ENCODE measurements at regions not wholly inside any gene's neighbourhood (a gene's known extent, or its start where the extent isn't known, plus 50 kb on each side); places are given as distances from the start of the nearest gene placed in this dataset.

DNA sequence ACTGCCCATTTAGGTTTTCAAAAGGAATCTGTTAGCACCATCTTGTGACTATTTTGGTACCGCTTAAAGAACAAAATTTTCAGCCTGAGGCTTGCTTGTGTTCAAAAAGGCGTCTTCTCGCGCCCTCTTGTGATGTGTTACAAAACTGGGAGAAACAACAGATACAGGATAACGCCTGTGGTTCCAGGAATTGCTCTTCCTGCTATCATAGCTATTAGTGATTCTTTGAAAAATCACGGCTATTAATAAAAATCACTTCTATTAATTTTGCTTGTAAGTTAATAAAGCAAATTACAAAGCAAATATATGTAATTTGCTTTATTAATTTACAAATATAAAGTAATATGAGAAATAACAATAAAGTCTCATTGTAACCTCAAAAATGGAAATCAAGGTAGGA, 82.2 kb upstream of the ABCD3 start:
- Mint-ChIP-seq H3K27me3 (ENCODE audit: low read depth) (peaks cover 22% of the 10 kb centered on the region), H3K9me3 (no peaks in the 10 kb centered on the region), H3K4me1 (ENCODE audit: low read depth) (peaks cover 36% of the 10 kb centered on the region), H3K27ac (no peak overlapping the region), H3K4me3 (no peak overlapping the region), H3K36me3 (ENCODE audit: insufficient read depth in 2 of 2) (no peaks in the 10 kb centered on the region)
- ATAC-seq (replicated peaks in 1 of 2), result peak; percentile 46 to 54
- DNase-seq, result peak; percentile 28 to 35

DNA sequence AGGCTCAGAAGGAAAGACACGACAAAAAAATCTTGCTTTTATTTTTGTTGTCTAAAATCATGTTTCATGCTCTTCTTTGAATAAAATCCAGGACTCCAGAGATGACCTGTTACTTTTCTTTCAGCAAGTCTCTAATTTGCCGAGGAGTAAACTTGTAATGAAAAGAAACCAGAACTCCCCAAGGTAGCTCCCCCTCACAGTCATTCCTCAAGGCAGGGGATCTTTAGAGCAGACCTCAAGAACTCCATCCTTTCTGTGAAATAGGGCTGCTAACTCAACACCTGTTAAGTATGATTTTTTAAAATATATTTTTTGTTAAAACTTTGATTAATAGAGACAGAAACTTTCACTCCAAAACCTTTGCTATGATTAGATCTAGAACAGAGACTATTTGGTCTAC, 82.7 kb upstream of the ABCD3 start:
- no peak overlapping the region for H3K27ac Mint-ChIP-seq
- ATAC-seq (replicated peaks in 1 of 2), result peak; percentile 47 to 51
- H3K36me3 Mint-ChIP-seq (ENCODE audit: insufficient read depth in 2 of 2), result no peaks in the 10 kb centered on the region
- H3K4me3 Mint-ChIP-seq, result peak overlapping the region in 1 of 2 donors; percentile 22
- no peaks in the 10 kb centered on the region for H3K9me3 Mint-ChIP-seq
- peaks cover 38% of the 10 kb centered on the region for H3K4me1 Mint-ChIP-seq (ENCODE audit: low read depth)
- peaks cover 26% of the 10 kb centered on the region for H3K27me3 Mint-ChIP-seq (ENCODE audit: low read depth)
- no peak for DNase-seq

- no peaks in the 10 kb centered on the region for H3K36me3 Mint-ChIP-seq (ENCODE audit: insufficient read depth in 2 of 2)
- no peak overlapping the region for H3K27ac Mint-ChIP-seq
- ATAC-seq (replicated peaks in 1 of 2) (peak; percentile 68 to 72), DNase-seq (no peak)
- peak overlapping the region in 1 of 2 donors; percentile 28 for H3K4me3 Mint-ChIP-seq
- H3K4me1 Mint-ChIP-seq (ENCODE audit: low read depth), result peaks cover 41% of the 10 kb centered on the region
- peaks cover 28% of the 10 kb centered on the region for H3K27me3 Mint-ChIP-seq (ENCODE audit: low read depth)
- H3K9me3 Mint-ChIP-seq, result no peaks in the 10 kb centered on the region
Observed at GRCh38 chr1:94334764-94335163, 83.4 kb upstream of the ABCD3 start.

GRCh38 chr1:94332952-94333351, 85.2 kb upstream of the ABCD3 start:
- no peaks in the 10 kb centered on the region for H3K36me3 Mint-ChIP-seq (ENCODE audit: insufficient read depth in 2 of 2)
- H3K4me1 Mint-ChIP-seq (ENCODE audit: low read depth), result peaks cover 31% of the 10 kb centered on the region
- peak; percentile 39 to 49 for ATAC-seq (replicated peaks in 1 of 2)

GRCh38 chr1:94332516-94332915, 85.7 kb upstream of the ABCD3 start:
- H3K27me3 Mint-ChIP-seq (ENCODE audit: low read depth), result peaks cover 42% of the 10 kb centered on the region
- no peak overlapping the region for H3K4me3 Mint-ChIP-seq
- no peaks in the 10 kb centered on the region for H3K9me3 Mint-ChIP-seq
- no peak for DNase-seq
- ATAC-seq (replicated peaks in 1 of 2), result no peak
- no peaks in the 10 kb centered on the region for H3K36me3 Mint-ChIP-seq (ENCODE audit: insufficient read depth in 2 of 2)
- H3K27ac Mint-ChIP-seq, result no peak overlapping the region
- peaks cover 28% of the 10 kb centered on the region for H3K4me1 Mint-ChIP-seq (ENCODE audit: low read depth)

More at GRCh38 chr1:94332952-94333351, 85.2 kb upstream of the ABCD3 start:
- no peak for DNase-seq
- no peak overlapping the region for H3K4me3 Mint-ChIP-seq
- H3K27me3 Mint-ChIP-seq (ENCODE audit: low read depth), result peaks cover 39% of the 10 kb centered on the region
- H3K9me3 Mint-ChIP-seq, result no peaks in the 10 kb centered on the region
- no peak overlapping the region for H3K27ac Mint-ChIP-seq

DNA sequence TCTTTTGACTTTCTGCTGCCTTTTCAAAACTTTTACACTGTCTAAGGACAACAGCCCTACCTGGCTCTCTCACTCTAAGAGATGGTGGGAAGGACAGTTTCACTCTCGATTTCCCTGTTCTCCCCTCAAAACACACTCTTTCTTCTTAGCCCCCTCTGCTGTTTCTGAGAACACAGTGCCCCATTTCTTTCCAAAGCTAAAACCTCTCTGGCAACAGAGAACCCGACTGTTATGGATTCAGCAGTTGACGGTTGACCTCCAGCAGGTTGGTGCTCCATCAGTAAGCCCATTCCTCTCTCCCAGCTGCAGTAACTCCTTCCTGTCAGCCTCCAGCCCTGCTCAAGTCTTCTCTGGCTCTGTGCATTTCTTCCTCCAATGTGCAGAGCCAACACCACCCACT, 88.2 kb upstream of the ABCD3 start:
- DNase-seq, result no peak
- Mint-ChIP-seq H3K4me1 (ENCODE audit: low read depth) (peaks cover 17% of the 10 kb centered on the region), H3K4me3 (no peak overlapping the region), H3K9me3 (no peaks in the 10 kb centered on the region), H3K36me3 (ENCODE audit: insufficient read depth in 2 of 2) (no peaks in the 10 kb centered on the region), H3K27ac (no peak overlapping the region), H3K27me3 (ENCODE audit: low read depth) (peaks cover 64% of the 10 kb centered on the region)
- ATAC-seq (replicated peaks in 1 of 2), result no peak

DNA sequence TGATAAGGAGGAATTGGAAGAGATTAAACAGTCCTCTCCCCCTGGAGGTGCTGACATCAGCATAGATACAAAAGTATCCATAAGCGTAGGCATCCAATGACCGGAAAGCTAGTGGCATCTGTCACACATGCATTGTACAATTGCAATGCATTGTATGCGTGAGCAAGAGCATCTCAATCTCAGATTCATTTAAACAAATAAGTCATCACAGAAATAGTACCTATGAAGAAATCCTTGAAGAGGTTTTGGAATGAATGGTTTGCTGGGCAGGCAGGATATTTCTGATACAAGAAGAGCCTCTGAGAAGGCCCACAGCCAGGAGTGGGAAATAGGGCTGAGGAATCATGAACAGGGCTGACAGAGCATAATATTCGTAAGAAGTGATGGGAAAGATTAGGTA, 88.9 kb upstream of the ABCD3 start:
- H3K9me3 Mint-ChIP-seq, result no peaks in the 10 kb centered on the region
- ATAC-seq (replicated peaks in 1 of 2) (no peak), DNase-seq (no peak)
- H3K4me3 Mint-ChIP-seq, result no peak overlapping the region
- H3K27ac Mint-ChIP-seq, result no peak overlapping the region
- no peaks in the 10 kb centered on the region for H3K36me3 Mint-ChIP-seq (ENCODE audit: insufficient read depth in 2 of 2)
- H3K4me1 Mint-ChIP-seq (ENCODE audit: low read depth), result peaks cover 13% of the 10 kb centered on the region
- peaks cover 64% of the 10 kb centered on the region for H3K27me3 Mint-ChIP-seq (ENCODE audit: low read depth)

GRCh38 chr1:94327001-94327690, 89.8 kb upstream of the ARHGAP29 start:
- Mint-ChIP-seq H3K27me3 (ENCODE audit: low read depth) (peaks cover 64% of the 10 kb centered on the region), H3K36me3 (ENCODE audit: insufficient read depth in 2 of 2) (no peaks in the 10 kb centered on the region), H3K4me3 (no peak overlapping the region), H3K9me3 (no peaks in the 10 kb centered on the region), H3K4me1 (ENCODE audit: low read depth) (peaks cover 13% of the 10 kb centered on the region), H3K27ac (no peak overlapping the region)
- no peak for ATAC-seq (replicated peaks in 1 of 2)
- DNase-seq, result no peak

DNA sequence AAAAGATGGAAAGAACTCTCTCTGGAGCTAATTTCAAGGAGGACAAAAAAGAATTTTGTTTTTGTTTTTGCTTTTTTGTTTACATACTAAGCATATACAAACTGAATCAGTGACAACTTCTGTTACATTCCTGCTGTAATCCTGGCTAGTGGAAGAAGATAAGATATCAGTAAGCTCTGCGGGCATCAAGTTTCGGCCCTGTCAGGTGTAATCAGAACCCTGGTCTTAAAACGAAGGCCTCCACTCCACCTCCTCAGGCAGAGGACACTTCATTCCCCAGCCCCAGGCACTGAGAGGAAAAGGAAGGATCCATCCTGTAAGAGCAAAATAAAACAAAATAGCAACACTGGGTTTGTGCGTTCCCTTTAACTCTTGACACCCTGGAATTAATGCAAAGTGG, 88.9 kb upstream of the ARHGAP29 start:
- no peak overlapping the region for H3K27ac Mint-ChIP-seq

GRCh38 chr1:94325377-94326302, 88.3 kb upstream of the ARHGAP29 start:
- Mint-ChIP-seq H3K4me1 (ENCODE audit: low read depth) (peaks cover 13% of the 10 kb centered on the region), H3K36me3 (ENCODE audit: insufficient read depth in 2 of 2) (no peaks in the 10 kb centered on the region), H3K9me3 (no peaks in the 10 kb centered on the region), H3K27ac (no peak overlapping the region), H3K4me3 (no peak overlapping the region), H3K27me3 (ENCODE audit: low read depth) (peaks cover 52% of the 10 kb centered on the region)
- no peak for ATAC-seq (replicated peaks in 1 of 2)
- DNase-seq, result no peak

More for the DNA sequence above, 88.9 kb upstream of the ARHGAP29 start:
- Mint-ChIP-seq H3K27me3 (ENCODE audit: low read depth) (peaks cover 58% of the 10 kb centered on the region), H3K9me3 (no peaks in the 10 kb centered on the region), H3K4me1 (ENCODE audit: low read depth) (peaks cover 13% of the 10 kb centered on the region), H3K4me3 (no peak overlapping the region), H3K36me3 (ENCODE audit: insufficient read depth in 2 of 2) (no peaks in the 10 kb centered on the region)
- DNase-seq (no peak), ATAC-seq (replicated peaks in 1 of 2) (no peak)

GRCh38 chr1:94324178-94324544, 86.8 kb upstream of the ARHGAP29 start:
- no peaks in the 10 kb centered on the region for H3K36me3 Mint-ChIP-seq (ENCODE audit: insufficient read depth in 2 of 2)
- ATAC-seq (replicated peaks in 1 of 2) (no peak), DNase-seq (no peak)
- H3K4me3 Mint-ChIP-seq, result no peak overlapping the region
- no peak overlapping the region for H3K27ac Mint-ChIP-seq
- peaks cover 4% of the 10 kb centered on the region for H3K4me1 Mint-ChIP-seq (ENCODE audit: low read depth)
- H3K9me3 Mint-ChIP-seq, result no peaks in the 10 kb centered on the region
- H3K27me3 Mint-ChIP-seq (ENCODE audit: low read depth), result peaks cover 37% of the 10 kb centered on the region

GRCh38 chr1:94323311-94324177, 86.2 kb upstream of the ARHGAP29 start:
- Mint-ChIP-seq H3K27me3 (ENCODE audit: low read depth) (peaks cover 31% of the 10 kb centered on the region), H3K4me1 (ENCODE audit: low read depth) (peaks cover 4% of the 10 kb centered on the region), H3K27ac (no peak overlapping the region), H3K36me3 (ENCODE audit: insufficient read depth in 2 of 2) (no peaks in the 10 kb centered on the region), H3K4me3 (no peak overlapping the region), H3K9me3 (no peaks in the 10 kb centered on the region)
- ATAC-seq (replicated peaks in 1 of 2) (no peak), DNase-seq (no peak)

GRCh38 chr1:94322696-94323095, 85.3 kb upstream of the ARHGAP29 start:
- DNase-seq (no peak), ATAC-seq (replicated peaks in 1 of 2) (no peak)
- no peak overlapping the region for H3K4me3 Mint-ChIP-seq
- no peaks in the 10 kb centered on the region for H3K9me3 Mint-ChIP-seq
- peaks cover 22% of the 10 kb centered on the region for H3K27me3 Mint-ChIP-seq (ENCODE audit: low read depth)
- H3K4me1 Mint-ChIP-seq (ENCODE audit: low read depth), result peaks cover 4% of the 10 kb centered on the region
- no peaks in the 10 kb centered on the region for H3K36me3 Mint-ChIP-seq (ENCODE audit: insufficient read depth in 2 of 2)
- no peak overlapping the region for H3K27ac Mint-ChIP-seq
